H1 (cell line): ENCODE measurements at regions not wholly inside any gene's neighbourhood (a gene's known extent, or its start where the extent isn't known, plus 50 kb on each side); places are given as distances from the start of the nearest gene placed in this dataset.

ENCODE experiments used
- CTCF ChIA-PET: fragments of 300-600 bp; sonication (Branson Sonifier 250); formaldehyde crosslinking; loops from one replicate; lab custom pipeline; 2021; ENCODE audit not compliant: partially characterized antibody; lab: Charles Lee
- POLR2A ChIA-PET: fragments of 300-600 bp; sonication (Branson Sonifier 250); formaldehyde crosslinking; loops from one replicate; lab custom pipeline; 2021; ENCODE audit warnings: inconsistent platforms; ENCODE audit not compliant: partially characterized antibody; lab: Charles Lee
- DNase-seq, 2 experiments: peaks; one replicate each; pipeline versions ENCODE4 v3.0.0 to v3.0.0-alpha.2; 2010 to 2022; ENCODE audit warnings: low spot score in 2 of 2, low read depth in 1 of 2, mixed read lengths in 1 of 2
- FAIRE-seq: peaks from 2 replicates; lab custom pipeline; 2011; peaks lifted over from hg19 to GRCh38; lab: Jason Lieb, UNC
- H2AFZ ChIP-seq: 2 replicates; pipeline ENCODE4 v1.8.1; 2012; ENCODE audit warnings: low read length, inconsistent platforms
- H2AK5ac ChIP-seq: 2 replicates; pipeline ENCODE4 v1.6.1; 2013; ENCODE audit warnings: low read depth, low read length
- H2BK120ac ChIP-seq: replicated peaks from 2 replicates; pipeline ENCODE3; 2013; ENCODE audit warnings: low read depth, low read length, inconsistent platforms
- H2BK12ac ChIP-seq: 2 replicates; pipeline ENCODE4 v1.6.1; 2013; ENCODE audit warnings: low read depth, low read length
- H2BK15ac ChIP-seq: 2 replicates; pipeline ENCODE4 v1.6.1; 2013; ENCODE audit warnings: low read length
- H2BK20ac ChIP-seq: 2 replicates; pipeline ENCODE4 v1.6.1; 2013; ENCODE audit warnings: low read length
- H2BK5ac ChIP-seq: 2 replicates; pipeline ENCODE4 v1.6.1; 2013; ENCODE audit warnings: low read depth, low read length
- H3K14ac ChIP-seq: 2 replicates; pipeline ENCODE4 v1.6.1; 2013; ENCODE audit warnings: inconsistent platforms; ENCODE audit not compliant: insufficient read length
- H3K18ac ChIP-seq: 2 replicates; pipeline ENCODE4 v1.6.1; 2013; ENCODE audit warnings: low read length; ENCODE audit errors: extremely low read depth
- H3K23ac ChIP-seq: 2 replicates; pipeline ENCODE4 v1.6.1; 2013; ENCODE audit warnings: inconsistent platforms; ENCODE audit not compliant: insufficient read length
- H3K23me2 ChIP-seq: 2 replicates; pipeline ENCODE4 v1.6.1; 2013; ENCODE audit warnings: low read depth, low read length
- H3K27ac ChIP-seq: 2 replicates; pipeline ENCODE4 v1.6.1; 2011; ENCODE audit warnings: low read depth, low read length, inconsistent platforms
- H3K27me3 ChIP-seq, 4 experiments: replicated peaks in 1 of 4; 1 replicate in 1 of 4; 2 replicates in 3 of 4; pipeline versions ENCODE4 v1.6.1 to v1.8.1; 2011 to 2013; ENCODE audit warnings: low read length in 3 of 4, mild to moderate bottlenecking in 3 of 4, inconsistent platforms in 2 of 4, mixed read lengths in 2 of 4, moderate library complexity in 1 of 4; ENCODE audit not compliant: control insufficient read depth in 3 of 4, insufficient read depth in 3 of 4; ENCODE audit errors: extremely low read depth in 1 of 4
- H3K36me3 ChIP-seq, 4 experiments: 2 replicates each; pipeline versions ENCODE4 v1.6.1 to v1.8.1; 2011 to 2013; ENCODE audit warnings: mild to moderate bottlenecking in 4 of 4, low read length in 3 of 4, moderate library complexity in 2 of 4, control low read depth in 1 of 4, inconsistent platforms in 1 of 4; ENCODE audit not compliant: insufficient read depth in 4 of 4, control insufficient read depth in 2 of 4
- H3K4ac ChIP-seq: replicated peaks from 2 replicates; pipeline ENCODE3; 2013; ENCODE audit warnings: low read length, low read depth, mixed read lengths, inconsistent platforms; ENCODE audit not compliant: insufficient read length
- H3K4me1 ChIP-seq, 4 experiments: replicated peaks in 1 of 4; 1 replicate in 1 of 4; 2 replicates in 3 of 4; pipeline versions ENCODE4 v1.6.1 to v1.8.1; 2011 to 2013; ENCODE audit warnings: low read length in 3 of 4, inconsistent platforms in 2 of 4, mixed read lengths in 1 of 4; ENCODE audit not compliant: insufficient read depth in 4 of 4, control insufficient read depth in 3 of 4
- H3K4me2 ChIP-seq, 2 experiments: 2 replicates each; pipeline versions ENCODE4 v1.6.1 to v1.8.1; 2011 to 2013; ENCODE audit warnings: low read depth in 2 of 2, low read length in 2 of 2, control low read depth in 1 of 2, inconsistent platforms in 1 of 2, mild to moderate bottlenecking in 1 of 2; ENCODE audit not compliant: insufficient read depth in 1 of 2
- H3K4me3 ChIP-seq, 4 experiments: fragments of 200-600, 300-600 bp in 1 of 4; sonication (generic), shearing (Covaris generic), sonication (Bioruptor Twin) in 1 of 4; 2 replicates each; pipeline versions ENCODE4 v1.5.1 to v1.8.1; 2011 to 2016; ENCODE audit warnings: low read length in 4 of 4, low read depth in 3 of 4, control low read depth in 2 of 4, inconsistent platforms in 2 of 4, mild to moderate bottlenecking in 2 of 4, mixed read lengths in 1 of 4, moderate library complexity in 1 of 4; ENCODE audit not compliant: insufficient read depth in 2 of 4; ENCODE audit errors: extremely low read depth in 1 of 4
- H3K56ac ChIP-seq: replicated peaks from 2 replicates; pipeline ENCODE3; 2013; ENCODE audit warnings: low read depth, mild to moderate bottlenecking, mixed read lengths, low read length, inconsistent platforms; ENCODE audit not compliant: insufficient read length
- H3K79me1 ChIP-seq: 2 replicates; pipeline ENCODE4 v1.6.1; 2013; ENCODE audit warnings: low read depth, low read length, control low read depth
- H3K79me2 ChIP-seq, 2 experiments: 2 replicates each; pipeline versions ENCODE4 v1.6.1 to v1.8.1; 2012 to 2013; ENCODE audit warnings: low read length in 2 of 2, mild to moderate bottlenecking in 2 of 2, inconsistent platforms in 1 of 2; ENCODE audit not compliant: insufficient read depth in 2 of 2, control insufficient read depth in 1 of 2
- H3K9ac ChIP-seq, 4 experiments: replicated peaks in 1 of 4; 1 replicate in 1 of 4; 2 replicates in 3 of 4; pipeline versions ENCODE4 v1.6.1 to v1.8.1; 2011 to 2013; ENCODE audit warnings: low read depth in 3 of 4, low read length in 3 of 4, control low read depth in 2 of 4, mild to moderate bottlenecking in 2 of 4, moderate library complexity in 2 of 4, inconsistent platforms in 1 of 4; ENCODE audit errors: extremely low read depth in 1 of 4
- H3K9me3 ChIP-seq, 2 experiments: 2 replicates each; pipeline versions ENCODE4 v1.6.1 to v1.8.1; 2012 to 2013; ENCODE audit warnings: mild to moderate bottlenecking in 2 of 2, moderate library complexity in 2 of 2, control low read depth in 1 of 2, inconsistent platforms in 1 of 2, low read depth in 1 of 2, low read length in 1 of 2, mixed read lengths in 1 of 2; ENCODE audit not compliant: insufficient read depth in 2 of 2
- H4K20me1 ChIP-seq, 2 experiments: replicated peaks in 1 of 2; 2 replicates each; pipeline versions ENCODE3 to v1.8.1; 2011 to 2013; ENCODE audit warnings: inconsistent platforms in 2 of 2, low read length in 2 of 2, mild to moderate bottlenecking in 1 of 2; ENCODE audit not compliant: insufficient read depth in 2 of 2, control insufficient read depth in 1 of 2
- H4K5ac ChIP-seq: 2 replicates; pipeline ENCODE4 v1.6.1; 2013; ENCODE audit warnings: low read length, low read depth, mixed read lengths, inconsistent platforms; ENCODE audit not compliant: insufficient read length
- H4K8ac ChIP-seq: 2 replicates; pipeline ENCODE4 v1.8.0; 2013; ENCODE audit warnings: mild to moderate bottlenecking, moderate library complexity, low read length, inconsistent platforms; ENCODE audit not compliant: insufficient read depth; ENCODE audit errors: extremely low read depth
- H4K91ac ChIP-seq: replicated peaks from 2 replicates; pipeline ENCODE3; 2013; ENCODE audit warnings: low read length, mixed read lengths, inconsistent platforms; ENCODE audit not compliant: insufficient read length
- POLR2AphosphoS5 ChIP-seq: IDR thresholded peaks from 2 replicates; pipeline ENCODE4 v1.6.1; 2011; ENCODE audit warnings: low read depth, low read length
- SAP30 ChIP-seq: fragments of 300-600 bp; sonication (generic); IDR thresholded peaks from 2 replicates; pipeline ENCODE4 v1.7.1; 2012; ENCODE audit warnings: low read length, moderate library complexity, mild to moderate bottlenecking, inconsistent platforms; ENCODE audit not compliant: insufficient read depth, insufficient replicate concordance

GRCh38 chr1:238264951-238265350 lies 374.2 kb upstream of the ZP4 start:
- Histone ChIP-seq H3K4me1 (no peaks in the 10 kb centered on the region), H3K36me3 (no peaks in the 10 kb centered on the region), H3K27me3 (no peaks in the 10 kb centered on the region), H2AK5ac (no peak overlapping the region), H3K79me1 (no peaks in the 10 kb centered on the region), H4K20me1 (no peaks in the 10 kb centered on the region), H3K79me2 (no peaks in the 10 kb centered on the region), H4K91ac (no peak overlapping the region), H3K14ac (no peak overlapping the region), H4K8ac (no peak overlapping the region), H3K9me3 (no peaks in the 10 kb centered on the region), H3K4me2 (no peak overlapping the region), H2AFZ (no peak overlapping the region), H4K5ac (no peak overlapping the region), H3K4ac (no peak overlapping the region), H2BK20ac (no peak overlapping the region), H3K56ac (no peak overlapping the region), H2BK120ac (no peak overlapping the region), H3K23me2 (no peaks in the 10 kb centered on the region), H3K4me3 (no peak overlapping the region), H2BK12ac (no peak overlapping the region), H2BK5ac (no peak overlapping the region), H2BK15ac (no peak overlapping the region), H3K9ac (no peak overlapping the region), H3K18ac (no peak overlapping the region), H3K27ac (no peak overlapping the region), H3K23ac (no peak overlapping the region)
- no peak for DNase-seq
- TF ChIP-seq SAP30 (no peak), POLR2AphosphoS5 (no peak)
- FAIRE-seq, result no peak
- CTCF ChIA-PET, result no interaction called here
- POLR2A ChIA-PET, result no interaction called here
